Non-pigmented ciliary epithelial cell (primary cell): ENCODE measurements at regions not wholly inside any gene's neighbourhood (a gene's known extent, or its start where the extent isn't known, plus 50 kb on each side); places are given as distances from the start of the nearest gene placed in this dataset.
"Not testable (repeated sequence)": the region's sequence is repeated elsewhere in the genome, so short reads cannot be mapped to it uniquely, and the experiment has no call there.

Experiments
- DNase-seq: peaks from one replicate; pipeline ENCODE4 v3.0.0-alpha.2; 2010; ENCODE audit warnings: low read depth

GRCh38 chr7:152594801-152595200, 81.1 kb downstream of the XRCC2 start:
- DNase-seq: no peak

GRCh38 chr7:152591976-152592375, 84.0 kb downstream of the XRCC2 start:
- no peak for DNase-seq

GRCh38 chr7:152590481-152590880, 85.5 kb downstream of the XRCC2 start:
- DNase-seq: no peak

- DNase-seq: not testable (repeated sequence)
Measured at GRCh38 chr7:152589821-152590220, 86.1 kb downstream of the XRCC2 start.

- peak; percentile 65 for DNase-seq
Measured at GRCh38 chr7:152588350-152588749, 87.6 kb downstream of the XRCC2 start.

- DNase-seq: no peak
Measured at GRCh38 chr7:152587366-152587765, 88.6 kb downstream of the XRCC2 start.

GRCh38 chr7:152583006-152583405, 92.9 kb downstream of the XRCC2 start:
- DNase-seq: no peak

GRCh38 chr7:152579070-152579469, 96.9 kb downstream of the XRCC2 start:
- DNase-seq: no peak

- no peak for DNase-seq
Measured at GRCh38 chr7:152577339-152577738, 98.6 kb downstream of the XRCC2 start.

- DNase-seq: no peak
Measured at GRCh38 chr7:152574892-152575548, 100.9 kb downstream of the XRCC2 start.

- DNase-seq: not testable (repeated sequence)
Measured at GRCh38 chr7:152573186-152573585, 102.8 kb downstream of the XRCC2 start.

- no peak for DNase-seq
Measured at GRCh38 chr7:152572101-152572500, 103.8 kb downstream of the XRCC2 start.

GRCh38 chr7:152571068-152571467, 104.9 kb downstream of the XRCC2 start:
- no peak for DNase-seq

- no peak for DNase-seq
Measured at GRCh38 chr7:152568972-152569371, 107.0 kb downstream of the XRCC2 start.

- DNase-seq: no peak
Measured at GRCh38 chr7:152565731-152566130, 110.2 kb downstream of the XRCC2 start.

- DNase-seq: no peak
Measured at GRCh38 chr7:152564656-152565250, 111.2 kb downstream of the XRCC2 start.

GRCh38 chr7:152556013-152556755, 119.8 kb downstream of the XRCC2 start:
- DNase-seq: no peak

GRCh38 chr7:152553671-152554317, 118.0 kb upstream of the KMT2C start:
- DNase-seq: no peak

- no peak for DNase-seq
Measured at GRCh38 chr7:152551304-152552036, 115.7 kb upstream of the KMT2C start.

GRCh38 chr7:152544971-152545619, 109.3 kb upstream of the KMT2C start:
- no peak for DNase-seq

GRCh38 chr7:152544481-152544927, 108.7 kb upstream of the KMT2C start:
- DNase-seq: no peak
